H7 (cell line): ENCODE measurements at regions not wholly inside any gene's neighbourhood (a gene's known extent, or its start where the extent isn't known, plus 50 kb on each side); places are given as distances from the start of the nearest gene placed in this dataset.
"Not testable (repeated sequence)": the region's sequence is repeated elsewhere in the genome, so short reads cannot be mapped to it uniquely, and the experiment has no call there.

Experiments used
- DNase-seq: peaks from one replicate; pipeline ENCODE4 v3.0.0; 2012
- H3K27me3 ChIP-seq: 2 replicates; pipeline ENCODE4 v1.6.0; 2011; ENCODE audit warnings: mild to moderate bottlenecking, low read length; ENCODE audit not compliant: control insufficient read depth, insufficient read depth
- H3K36me3 ChIP-seq: replicated peaks from 2 replicates; pipeline ENCODE4 v1.5.1; 2011; ENCODE audit warnings: low read length; ENCODE audit not compliant: control insufficient read depth, insufficient read depth
- H3K4me3 ChIP-seq: 2 replicates; pipeline ENCODE4 v1.5.1; 2011; ENCODE audit warnings: low read depth, mild to moderate bottlenecking, control low read depth, low read length, moderate library complexity; ENCODE audit not compliant: insufficient read depth

DNA sequence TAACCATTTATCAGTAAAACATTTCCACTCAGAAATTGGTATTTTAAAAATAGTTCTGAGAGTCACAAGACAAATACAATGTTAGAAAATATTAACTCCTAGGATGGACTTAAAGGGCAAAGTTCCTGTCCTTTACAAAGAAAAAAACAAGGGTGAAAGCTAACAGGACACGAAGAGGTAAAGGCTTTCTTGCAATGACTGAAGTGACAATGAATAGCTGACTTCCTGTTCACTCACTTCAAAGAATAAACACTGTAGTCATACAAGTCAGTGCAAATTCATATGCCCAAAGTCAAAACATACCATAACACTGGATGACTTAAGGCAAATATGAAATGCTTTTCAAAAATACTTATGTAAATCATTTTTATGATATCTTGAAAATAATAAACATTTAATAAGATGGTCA is 1389.8 kb upstream of the ALCAM start:
- Histone ChIP-seq H3K27me3 (no peaks in the 10 kb centered on the region), H3K4me3 (no peak overlapping the region), H3K36me3 (no peaks in the 10 kb centered on the region)
- DNase-seq, result no peak

- Histone ChIP-seq H3K36me3 (no peaks in the 10 kb centered on the region), H3K27me3 (no peaks in the 10 kb centered on the region), H3K4me3 (no peak overlapping the region)
- no peak for DNase-seq
These were observed 1389.3 kb upstream of the ALCAM start for GRCh38 chr3:103977417-103977816.

DNA sequence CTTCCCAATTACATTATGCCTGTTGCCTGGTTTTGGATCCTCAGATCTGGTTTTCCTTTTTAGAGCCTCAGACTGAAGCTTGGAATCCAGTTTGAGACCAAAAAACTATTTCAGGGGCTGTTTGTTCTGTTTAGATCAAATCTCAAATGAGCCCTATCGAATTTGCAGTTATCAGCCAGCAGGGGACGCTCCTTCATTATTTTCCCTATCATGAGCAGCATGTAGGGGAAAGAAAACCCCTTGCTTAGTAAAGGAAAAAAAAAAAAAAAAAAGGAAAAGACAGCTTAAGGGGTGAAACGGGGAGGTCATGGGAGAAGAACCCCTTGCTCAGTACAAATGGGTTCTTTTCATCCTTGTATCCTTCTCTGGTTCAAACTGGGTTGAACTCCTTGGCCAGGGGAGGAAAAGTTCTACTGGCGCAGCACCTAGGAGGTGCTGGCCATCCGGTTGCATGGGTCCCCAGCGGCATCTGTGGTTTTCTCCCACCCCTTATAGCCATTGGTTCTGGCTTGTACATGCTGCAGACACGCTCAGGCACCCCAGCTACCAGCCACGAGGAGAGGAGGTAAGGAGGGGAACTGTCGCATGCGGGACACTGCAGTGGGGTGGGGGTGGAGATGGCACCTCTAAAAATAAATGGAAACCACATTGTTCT is 1375.1 kb upstream of the ALCAM start:
- H3K36me3 ChIP-seq, result no peaks in the 10 kb centered on the region
- no peak overlapping the region for H3K4me3 ChIP-seq
- no peaks in the 10 kb centered on the region; the same call in 1 of the 2 replicates for H3K27me3 ChIP-seq
- peak; percentile 13 for DNase-seq

- DNase-seq, result no peak
- H3K4me3 ChIP-seq, result no peak overlapping the region
- H3K36me3 ChIP-seq, result no peaks in the 10 kb centered on the region
- H3K27me3 ChIP-seq, result no peaks in the 10 kb centered on the region; the same call in 1 of the 2 replicates
These were observed 1374.2 kb upstream of the ALCAM start for GRCh38 chr3:103992469-103992868.

- no peak for DNase-seq
- Histone ChIP-seq H3K27me3 (no peaks in the 10 kb centered on the region), H3K36me3 (no peaks in the 10 kb centered on the region), H3K4me3 (no peak overlapping the region)
These were observed 1361.8 kb upstream of the ALCAM start for GRCh38 chr3:104004956-104005355.

- no peak overlapping the region for H3K4me3 ChIP-seq
- H3K36me3 ChIP-seq, result no peaks in the 10 kb centered on the region
- no peak for DNase-seq
- no peaks in the 10 kb centered on the region for H3K27me3 ChIP-seq
These were observed 1360.9 kb upstream of the ALCAM start for GRCh38 chr3:104005815-104006214.

- no peak overlapping the region for H3K4me3 ChIP-seq
- no peak for DNase-seq
- H3K36me3 ChIP-seq, result no peaks in the 10 kb centered on the region
- no peaks in the 10 kb centered on the region for H3K27me3 ChIP-seq
These were observed 1348.2 kb upstream of the ALCAM start for GRCh38 chr3:104018541-104018940.

GRCh38 chr3:104031598-104031997 is 1335.1 kb upstream of the ALCAM start:
- no peak for DNase-seq
- no peak overlapping the region for H3K4me3 ChIP-seq
- H3K36me3 ChIP-seq, result no peaks in the 10 kb centered on the region
- H3K27me3 ChIP-seq, result no peaks in the 10 kb centered on the region

DNA sequence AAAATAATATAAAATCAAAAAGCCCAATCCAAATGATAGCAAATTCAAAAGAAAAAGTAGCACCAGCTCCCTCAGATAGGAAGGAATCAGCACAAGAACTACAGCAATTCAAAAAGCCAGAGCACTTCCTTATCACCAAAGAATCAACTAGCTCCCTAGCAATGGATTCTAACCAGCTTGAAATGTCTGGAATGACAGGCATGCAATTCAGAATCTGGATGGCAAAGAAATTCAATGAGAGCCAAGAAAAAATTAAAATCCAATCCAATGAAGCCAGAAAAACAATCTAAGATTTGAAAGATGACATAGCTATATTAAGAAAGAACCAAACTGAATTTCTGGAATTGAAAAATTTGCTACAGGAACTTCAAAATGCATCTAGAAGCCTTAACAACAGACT is 1334.4 kb upstream of the ALCAM start:
- Histone ChIP-seq H3K27me3 (no peaks in the 10 kb centered on the region), H3K4me3 (no peak overlapping the region), H3K36me3 (no peaks in the 10 kb centered on the region)
- no peak for DNase-seq

DNA sequence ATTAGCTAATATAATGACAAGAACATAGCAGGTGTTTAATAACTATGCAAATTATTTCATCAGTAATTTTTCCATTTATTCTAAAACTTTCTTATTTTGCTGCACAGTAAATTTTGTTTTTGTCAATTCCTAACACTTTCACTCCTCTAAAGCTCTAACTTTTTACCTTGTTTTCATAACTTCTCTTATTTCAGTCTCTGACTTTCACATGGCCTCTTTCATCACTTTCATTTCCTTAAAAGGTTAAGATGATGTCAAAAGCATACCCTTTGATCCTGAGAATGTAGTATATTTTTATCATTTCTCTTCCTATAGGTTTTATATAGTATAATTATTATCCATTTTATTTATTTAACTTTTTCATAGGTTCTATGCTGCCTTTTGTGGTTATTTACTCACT is 1325.8 kb upstream of the ALCAM start:
- no peak overlapping the region for H3K4me3 ChIP-seq
- H3K27me3 ChIP-seq, result no peaks in the 10 kb centered on the region
- H3K36me3 ChIP-seq, result no peaks in the 10 kb centered on the region
- DNase-seq, result no peak

DNA sequence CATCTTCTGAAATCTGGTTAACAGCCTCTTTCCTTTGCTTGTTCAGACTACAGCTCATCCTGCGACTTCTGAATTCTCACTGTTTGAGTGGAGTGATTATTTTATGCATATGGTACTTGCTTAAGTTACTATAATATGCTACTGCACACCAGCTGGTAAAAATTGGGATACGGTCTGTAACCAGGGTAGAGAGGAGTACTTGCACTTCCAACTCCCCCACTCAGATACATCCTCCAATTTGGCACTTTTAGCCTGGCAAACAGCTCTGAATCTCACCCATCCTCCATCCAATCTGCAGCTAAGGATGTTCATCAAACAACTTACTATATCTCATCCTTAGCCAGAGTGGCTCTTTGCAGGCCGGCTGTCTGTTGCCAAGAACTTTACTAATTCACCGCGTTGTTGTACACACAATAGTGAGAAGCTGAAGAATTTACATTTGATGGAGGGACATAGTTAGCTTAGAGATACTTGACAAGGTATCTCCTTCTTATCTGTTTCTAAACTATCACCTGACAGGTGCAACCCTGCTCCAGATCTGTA is 1323.6 kb upstream of the ALCAM start:
- not testable (repeated sequence) for H3K36me3 ChIP-seq, H3K27me3 ChIP-seq, H3K4me3 ChIP-seq, DNase-seq

DNA sequence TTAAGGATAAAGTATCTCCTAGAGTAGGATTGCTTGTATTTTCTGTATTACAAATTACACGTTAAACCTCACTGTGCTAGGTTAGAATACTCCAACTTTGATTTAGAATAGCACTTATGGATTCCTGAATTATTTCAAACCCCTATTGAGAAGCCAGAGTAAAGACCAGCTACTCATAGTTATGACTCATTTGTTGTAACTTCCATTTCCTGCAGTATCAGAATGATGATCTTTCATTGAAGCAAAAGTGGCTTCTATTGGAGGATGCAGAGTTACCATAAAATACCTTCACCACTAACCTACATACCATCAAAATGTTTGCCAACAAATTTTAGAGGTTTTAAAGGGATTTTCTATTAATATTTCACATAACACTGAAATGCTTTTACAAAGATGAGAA is 1322.7 kb upstream of the ALCAM start:
- Histone ChIP-seq H3K4me3 (no peak overlapping the region), H3K36me3 (no peaks in the 10 kb centered on the region), H3K27me3 (no peaks in the 10 kb centered on the region)
- DNase-seq, result no peak

- Histone ChIP-seq H3K36me3 (no peaks in the 10 kb centered on the region), H3K27me3 (no peaks in the 10 kb centered on the region), H3K4me3 (no peak overlapping the region)
- no peak for DNase-seq
These were observed 1300.1 kb upstream of the ALCAM start for GRCh38 chr3:104066658-104067057.

DNA sequence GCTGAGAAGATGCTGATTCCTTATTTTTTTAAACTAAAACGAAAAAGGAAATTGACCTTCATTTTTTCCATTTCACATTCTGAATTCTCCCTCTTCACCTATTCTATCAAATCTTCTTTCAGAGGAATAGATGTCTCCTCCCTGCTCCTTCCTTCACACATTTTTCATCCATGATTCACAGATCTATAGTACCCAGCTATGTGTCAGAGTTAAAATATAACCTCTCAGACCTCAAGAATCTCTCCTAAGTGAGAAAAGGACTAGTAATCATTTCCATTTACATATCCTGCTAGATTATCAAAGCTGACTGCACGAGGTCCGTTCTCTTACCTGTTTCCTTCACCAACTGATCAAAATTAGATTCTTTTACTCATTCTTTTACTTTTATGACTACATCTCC is 1297.6 kb upstream of the ALCAM start:
- Histone ChIP-seq H3K36me3 (no peaks in the 10 kb centered on the region), H3K4me3 (no peak overlapping the region), H3K27me3 (no peaks in the 10 kb centered on the region)
- no peak for DNase-seq

DNA sequence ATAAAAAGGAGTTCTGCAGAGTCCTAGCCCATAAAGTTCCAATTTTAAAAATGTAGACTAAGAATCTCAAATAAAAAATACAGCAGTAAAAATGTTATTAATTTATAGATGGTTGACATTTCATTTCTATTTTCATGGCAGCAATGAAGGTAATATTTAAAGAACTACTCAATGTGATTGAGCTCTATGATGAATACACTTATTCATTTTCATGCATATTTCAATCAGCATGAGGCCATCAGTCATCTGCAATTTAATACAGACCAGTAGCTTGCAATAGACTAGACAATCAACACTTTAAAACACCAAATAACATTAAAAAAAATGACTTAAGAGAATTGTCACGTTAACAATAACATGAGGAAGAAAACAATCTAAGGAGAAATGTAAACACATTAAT is 1295.8 kb upstream of the ALCAM start:
- DNase-seq, result no peak
- no peaks in the 10 kb centered on the region for H3K36me3 ChIP-seq
- no peaks in the 10 kb centered on the region for H3K27me3 ChIP-seq
- no peak overlapping the region for H3K4me3 ChIP-seq
